Left colon (tissue), 2 donors: ENCODE measurements at regions not wholly inside any gene's neighbourhood (a gene's known extent, or its start where the extent isn't known, plus 50 kb on each side); places are given as distances from the start of the nearest gene placed in this dataset.
"Not testable (repeated sequence)": the region's sequence is repeated elsewhere in the genome, so short reads cannot be mapped to it uniquely, and the experiment has no call there.

ENCODE experiments used
- ATAC-seq: fragments of 200-7000 bp; cut with Tn5 transposase; one replicate; pipeline ENCODE4 v1.9.1; 2020; ENCODE audit warnings: mild to moderate bottlenecking, moderate library complexity
- DNase-seq, 2 donors: peaks; one replicate each; pipeline ENCODE4 v3.0.0-alpha.2; 2020
- intact Hi-C, 2 donors: fragments of 100-400 bp; cut with DNase I in 1 of 2; cut with micrococcal nuclease in 1 of 2; formaldehyde crosslinking; loops; one replicate each; pipeline versions ENCODE4 v1.11.2 to v1.14.0; 2022; cut with DNase I, micrococcal nuclease
- donor health status: DM: no; HTN: no; CAD: no.
- donor health status: DM: yes; HTN: yes; CAD: no.

- intact Hi-C loops, ATAC-seq, DNase-seq: not testable (repeated sequence)
Measured at GRCh38 chr19:21606326-21606725, 100.9 kb downstream of the ZNF429 start.

GRCh38 chr19:21604951-21605476 lies 99.6 kb downstream of the ZNF429 start:
- ATAC-seq (peak; percentile 56), DNase-seq (no peak)

More at GRCh38 chr19:21604951-21605476, 99.6 kb downstream of the ZNF429 start:
- intact Hi-C loops = no loop called here
